ENCODE measurements at regions not wholly inside any gene's neighbourhood (a gene's known extent, or its start where the extent isn't known, plus 50 kb on each side); places are given as distances from the start of the nearest gene placed in this dataset.

DNA sequence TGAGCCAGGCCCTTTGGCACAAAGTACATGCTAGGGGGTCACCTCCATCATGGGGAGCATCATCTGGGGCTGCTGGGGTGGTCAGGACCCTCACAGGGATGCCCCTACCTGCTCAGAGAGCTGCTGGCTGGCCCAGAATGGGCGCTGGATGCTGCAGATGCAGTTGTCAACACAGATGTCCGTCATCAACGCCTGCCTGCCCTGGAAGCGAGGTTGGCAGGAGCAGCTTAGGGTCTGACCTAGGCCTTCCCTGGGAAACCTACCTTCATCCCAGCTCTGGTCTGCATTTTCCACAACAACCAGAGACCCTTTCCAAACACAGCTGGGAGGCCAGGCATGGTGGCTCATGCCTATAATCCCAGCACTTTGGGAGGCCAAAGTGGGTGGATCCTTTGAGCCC lies 88.0 kb downstream of the EDN3 start:
- Histone ChIP-seq H3K4me3 (no peak overlapping the region), H3K9me3 (no peaks in the 10 kb centered on the region), H3K4me1 (no peaks in the 10 kb centered on the region), H3K27me3 (peaks cover 0 to 46% (median 13%) of the 10 kb centered on the region in 7 donors), H3K36me3 (no peaks in the 10 kb centered on the region), H3K27ac (no peak overlapping the region)
- DNase-seq (no peak), ATAC-seq (no peak)
- 85 to 94% methylated on average over 4 of the region's 4 CpGs for WGBS, 2 donors
- intact Hi-C loops (cut with DNase I): no loop called here
- no peak for TF ChIP-seq CTCF (IDR thresholded peaks at IDR 0.05)

DNA sequence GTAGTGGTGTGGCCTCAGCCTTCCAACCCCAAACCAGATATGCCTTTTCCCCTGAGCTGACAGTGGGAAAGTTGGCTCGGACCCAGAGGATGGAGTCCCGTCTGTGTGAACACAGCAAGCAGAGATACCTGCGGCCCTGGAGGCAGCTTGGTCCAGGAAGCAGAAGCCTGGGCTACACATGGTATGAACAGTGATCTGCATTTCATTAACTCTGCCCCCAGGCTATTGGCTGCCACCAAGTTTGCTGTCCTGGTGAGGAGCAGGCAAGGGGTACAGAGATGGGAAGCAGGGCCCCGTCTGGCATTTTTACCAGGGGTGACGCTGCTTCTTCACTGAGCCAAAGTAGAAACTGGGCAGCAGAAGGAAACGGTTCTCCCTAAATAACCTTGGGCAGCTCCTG lies 90.0 kb downstream of the EDN3 start:
- WGBS, 2 donors: 77 to 78% methylated on average over 6 of the region's 6 CpGs
- DNase-seq (no peak), ATAC-seq (no peak)
- no peaks in the 10 kb centered on the region for H3K9me3 ChIP-seq
- H3K27ac ChIP-seq: no peak overlapping the region
- no peak for TF ChIP-seq CTCF (IDR thresholded peaks at IDR 0.05)
- no peaks in the 10 kb centered on the region for H3K4me1 ChIP-seq
- H3K36me3 ChIP-seq: no peaks in the 10 kb centered on the region
- peaks cover 0 to 55% (median 29%) of the 10 kb centered on the region in 7 donors for H3K27me3 ChIP-seq
- no peak overlapping the region for H3K4me3 ChIP-seq
- intact Hi-C loops (cut with DNase I): loop anchor here in 1 of 10 donors (10.0 kb wide), 1 partner anchor 156 kb away; no protein-coding TSS in a partner anchor

GRCh38 chr20:59391975-59392374 lies 91.6 kb downstream of the EDN3 start:
- H3K27me3 ChIP-seq: peaks cover 0 to 59% (median 39%) of the 10 kb centered on the region in 7 donors
- no peaks in the 10 kb centered on the region for H3K9me3 ChIP-seq
- DNase-seq (no peak), ATAC-seq (no peak)
- intact Hi-C loops (cut with DNase I): loop anchor here in 1 of 10 donors (10.0 kb wide), 1 partner anchor 157 kb away; no protein-coding TSS in a partner anchor
- 60 to 71% methylated on average over 1 of the region's 1 CpG for WGBS, 2 donors
- no peak overlapping the region for H3K4me3 ChIP-seq
- no peaks in the 10 kb centered on the region for H3K4me1 ChIP-seq
- TF ChIP-seq CTCF (IDR thresholded peaks at IDR 0.05): no peak
- H3K36me3 ChIP-seq: no peaks in the 10 kb centered on the region
- H3K27ac ChIP-seq: no peak overlapping the region

- H3K27me3 ChIP-seq: peaks cover 0 to 66% (median 47%) of the 10 kb centered on the region in 7 donors
- no peaks in the 10 kb centered on the region for H3K9me3 ChIP-seq
- no peaks in the 10 kb centered on the region for H3K36me3 ChIP-seq
- H3K4me3 ChIP-seq: no peak overlapping the region
- 60 to 62% methylated on average over 4 of the region's 4 CpGs for WGBS, 2 donors
- H3K4me1 ChIP-seq: no peaks in the 10 kb centered on the region
- H3K27ac ChIP-seq: no peak overlapping the region
- DNase-seq (no peak), ATAC-seq (no peak)
- intact Hi-C loops (cut with DNase I): loop anchor here in 1 of 10 donors (10.0 kb wide), 1 partner anchor 158 kb away; no protein-coding TSS in a partner anchor
- no peak for TF ChIP-seq CTCF (IDR thresholded peaks at IDR 0.05)
Observed at GRCh38 chr20:59392736-59393135, 92.3 kb downstream of the EDN3 start.

Measured in heart right ventricle (tissue), 16 donors.